Transverse colon (tissue), 4 donors: ENCODE measurements at regions not wholly inside any gene's neighbourhood (a gene's known extent, or its start where the extent isn't known, plus 50 kb on each side); places are given as distances from the start of the nearest gene placed in this dataset.

ENCODE experiments used
- DNase-seq: peaks from one replicate; pipeline ENCODE4 v3.0.0-alpha.2; 2019
- H3K27ac ChIP-seq, 4 donors: fragments of 200-600 bp; sonication (generic); 2 replicates each; pipeline ENCODE4 v1.5.1; 2016 to 2018; ENCODE audit warnings: inconsistent platforms in 4 of 4
- H3K27me3 ChIP-seq: fragments of 200-600 bp; sonication (generic); 2 replicates; pipeline ENCODE4 v1.5.1; 2017; ENCODE audit warnings: inconsistent platforms
- H3K36me3 ChIP-seq, 4 donors: fragments of 200-600 bp; sonication (generic); 2 replicates each; pipeline ENCODE4 v1.5.1; 2017 to 2019; ENCODE audit warnings: inconsistent platforms in 4 of 4
- H3K4me1 ChIP-seq, 4 donors: fragments of 200-600 bp; sonication (generic); 2 replicates each; pipeline ENCODE4 v1.5.1; 2017 to 2020; ENCODE audit warnings: inconsistent platforms in 4 of 4
- H3K4me3 ChIP-seq, 4 donors: fragments of 200-600 bp; sonication (generic); 1 replicate in 1 of 4; 2 replicates in 3 of 4; pipeline versions ENCODE4 v1.5.1 to v1.6.1; 2017 to 2019; ENCODE audit warnings: inconsistent platforms in 4 of 4
- H3K9me3 ChIP-seq, 2 donors: fragments of 200-600 bp; sonication (generic); 2 replicates each; pipeline ENCODE4 v1.5.1; 2017 to 2019; ENCODE audit warnings: inconsistent platforms in 2 of 2
- CTCF ChIP-seq, 5 experiments: fragments of 200-600 bp in 3 of 5; fragments of 450-650 bp in 2 of 5; sonication (generic) in 3 of 5; IDR thresholded peaks; 1 replicate in 2 of 5; 2 replicates in 3 of 5; pipeline ENCODE4 v1.5.1; 2016 to 2017; ENCODE audit warnings: antibody characterized with exemption in 5 of 5, inconsistent platforms in 3 of 5, mild to moderate bottlenecking in 2 of 5, moderate library complexity in 1 of 5
- EP300 ChIP-seq: sonication (generic); formaldehyde crosslinking; IDR thresholded peaks from one replicate; pipeline ENCODE4 v1.6.1; 2017; ENCODE audit warnings: antibody characterized with exemption, low read depth
- POLR2A ChIP-seq: fragments of 450-650 bp; IDR thresholded peaks from one replicate; pipeline ENCODE4 v1.6.1; 2016; ENCODE audit warnings: antibody characterized with exemption, mild to moderate bottlenecking, moderate library complexity
- POLR2AphosphoS5 ChIP-seq, 3 donors: sonication (generic); formaldehyde crosslinking; IDR thresholded peaks; one replicate each; pipeline ENCODE4 v1.6.1; 2016; ENCODE audit warnings: antibody characterized with exemption in 3 of 3
- WGBS, 2 donors: methylation state at CpG; one replicate each; pipeline ENCODE4 v1.1.5; 2018; ENCODE audit warnings: low coverage in 1 of 2; 5-methylcytosine and 5-hydroxymethylcytosine counted together
- in situ Hi-C, 4 donors: fragments of 200-750 bp; cut with MboI; loops; one replicate each; pipeline versions ENCODE4 v1.15.0 to v1.15.1; 2017; ENCODE audit warnings: low sequenced_read_pairs in 3 of 4, low pct_ligation_motif_present in 1 of 4, low pct_unique_long_range_greater_than_20kb in 1 of 4
- intact Hi-C: fragments of 100-400 bp; cut with DNase I; formaldehyde crosslinking; loops from one replicate; pipeline ENCODE4 v1.15.1; 2023; ENCODE audit warnings: low total_unique reads

- H3K9me3 ChIP-seq = no peaks in the 10 kb centered on the region
- TF ChIP-seq POLR2AphosphoS5 (IDR thresholded peaks at IDR 0.05) (no peak), CTCF (IDR thresholded peaks at IDR 0.05) (no peak), EP300 (no peak), POLR2A (no peak)
- in situ Hi-C loops (no loop called here), intact Hi-C loops (no loop called here)
- 76 to 100% methylated on average over 1 to 6 of the region's 6 CpGs for WGBS, 2 donors
- H3K4me3 ChIP-seq = no peak overlapping the region
- no peak overlapping the region for H3K27ac ChIP-seq
- H3K36me3 ChIP-seq = no peaks in the 10 kb centered on the region
- no peaks in the 10 kb centered on the region for H3K27me3 ChIP-seq
- H3K4me1 ChIP-seq = no peaks in the 10 kb centered on the region
- no peak for DNase-seq
These were observed 124.3 kb upstream of the IRX5 start for GRCh38 chr16:54806378-54806777.

GRCh38 chr16:54805648-54806047, 125.0 kb upstream of the IRX5 start:
- no peak for DNase-seq
- Histone ChIP-seq H3K4me3 (no peak overlapping the region), H3K4me1 (no peaks in the 10 kb centered on the region), H3K9me3 (no peaks in the 10 kb centered on the region), H3K27me3 (no peaks in the 10 kb centered on the region), H3K27ac (no peak overlapping the region), H3K36me3 (no peaks in the 10 kb centered on the region)
- WGBS, 2 donors = 85 to 86% methylated on average over 2 to 4 of the region's 4 CpGs
- in situ Hi-C loops (no loop called here), intact Hi-C loops (no loop called here)
- TF ChIP-seq POLR2AphosphoS5 (IDR thresholded peaks at IDR 0.05) (no peak), POLR2A (no peak)

- Histone ChIP-seq H3K9me3 (no peaks in the 10 kb centered on the region), H3K27ac (no peak overlapping the region), H3K36me3 (no peaks in the 10 kb centered on the region), H3K4me1 (no peaks in the 10 kb centered on the region), H3K27me3 (no peaks in the 10 kb centered on the region), H3K4me3 (no peak overlapping the region)
- no peak for DNase-seq
- WGBS, 2 donors = 76 to 81% methylated on average over 7 to 9 of the region's 9 CpGs
- no peak for TF ChIP-seq POLR2A
- no peak for TF ChIP-seq EP300
- no peak for TF ChIP-seq POLR2AphosphoS5 (IDR thresholded peaks at IDR 0.05)
- TF ChIP-seq CTCF (IDR thresholded peaks at IDR 0.05) = no peak
- intact Hi-C loops (no loop called here), in situ Hi-C loops (no loop called here)
These were observed 129.4 kb upstream of the IRX5 start for GRCh38 chr16:54801057-54801844.

GRCh38 chr16:54798267-54798666, 132.4 kb upstream of the IRX5 start:
- TF ChIP-seq EP300 = no peak
- no peak for TF ChIP-seq CTCF (IDR thresholded peaks at IDR 0.05)
- Histone ChIP-seq H3K4me1 (no peaks in the 10 kb centered on the region), H3K4me3 (no peak overlapping the region), H3K9me3 (no peaks in the 10 kb centered on the region), H3K36me3 (no peaks in the 10 kb centered on the region), H3K27ac (no peak overlapping the region), H3K27me3 (no peaks in the 10 kb centered on the region)
- no peak for DNase-seq
- 84 to 88% methylated on average over 1 of the region's 1 CpG for WGBS, 2 donors
- in situ Hi-C loops = no loop called here
- intact Hi-C loops = no loop called here

- Histone ChIP-seq H3K9me3 (no peaks in the 10 kb centered on the region), H3K27ac (no peak overlapping the region), H3K4me3 (no peak overlapping the region), H3K4me1 (no peaks in the 10 kb centered on the region), H3K27me3 (no peaks in the 10 kb centered on the region), H3K36me3 (no peaks in the 10 kb centered on the region)
- WGBS, 2 donors = 48 to 69% methylated on average over 4 to 5 of the region's 5 CpGs
- no peak for DNase-seq
- in situ Hi-C loops = no loop called here
- no peak for TF ChIP-seq POLR2A
- TF ChIP-seq POLR2AphosphoS5 (IDR thresholded peaks at IDR 0.05) = no peak
- TF ChIP-seq CTCF (IDR thresholded peaks at IDR 0.05) = no peak
- TF ChIP-seq EP300 = no peak
- intact Hi-C loops = no loop called here
These were observed 134.5 kb upstream of the IRX5 start for GRCh38 chr16:54796211-54796610.
